ENCODE measurements at regions not wholly inside any gene's neighbourhood (a gene's known extent, or its start where the extent isn't known, plus 50 kb on each side); places are given as distances from the start of the nearest gene placed in this dataset.
A peak's percentile ranks its signal among the peaks of the same experiment; 100 is the strongest.
"Not testable (repeated sequence)": the region's sequence is repeated elsewhere in the genome, so short reads cannot be mapped to it uniquely, and the experiment has no call there.

GRCh38 chr4:158313566-158313965 is 103.3 kb downstream of the TMEM144 start:
- no peak for DNase-seq

- no peak for DNase-seq
Measured at GRCh38 chr4:158314756-158315487, 104.6 kb downstream of the TMEM144 start.

- DNase-seq: no peak
Measured at GRCh38 chr4:158315706-158316105, 105.4 kb downstream of the TMEM144 start.

GRCh38 chr4:158316264-158316663 is 106.0 kb downstream of the TMEM144 start:
- DNase-seq: no peak

GRCh38 chr4:158319880-158320279 is 109.6 kb downstream of the TMEM144 start:
- DNase-seq: no peak

- no peak for DNase-seq
Measured at GRCh38 chr4:158322109-158322508, 111.8 kb downstream of the TMEM144 start.

GRCh38 chr4:158327525-158327924 is 117.2 kb downstream of the TMEM144 start:
- peak; percentile 80 for DNase-seq

GRCh38 chr4:158331863-158332262 is 121.6 kb downstream of the TMEM144 start:
- DNase-seq: no peak

- DNase-seq: no peak
Measured at GRCh38 chr4:158333820-158334219, 123.5 kb downstream of the TMEM144 start.

GRCh38 chr4:158341896-158342295 is 131.6 kb downstream of the TMEM144 start:
- no peak for DNase-seq

- no peak for DNase-seq
Measured at GRCh38 chr4:158346576-158346975, 136.3 kb downstream of the TMEM144 start.

- DNase-seq: no peak
Measured at GRCh38 chr4:158347556-158347955, 137.3 kb downstream of the TMEM144 start.

- DNase-seq: no peak
Measured at GRCh38 chr4:158350161-158350560, 139.9 kb downstream of the TMEM144 start.

- DNase-seq: no peak
Measured at GRCh38 chr4:158353541-158354304, 143.4 kb downstream of the TMEM144 start.

GRCh38 chr4:158356301-158356700 is 146.0 kb downstream of the TMEM144 start:
- no peak for DNase-seq

- not testable (repeated sequence) for DNase-seq
Measured at GRCh38 chr4:158367932-158368441, 153.7 kb upstream of the RXFP1 start.

GRCh38 chr4:158371158-158371557 is 150.5 kb upstream of the RXFP1 start:
- no peak for DNase-seq

- no peak for DNase-seq
Measured at GRCh38 chr4:158374318-158374717, 147.4 kb upstream of the RXFP1 start.

- DNase-seq: no peak
Measured at GRCh38 chr4:158376106-158376840, 145.4 kb upstream of the RXFP1 start.

- DNase-seq: no peak
Measured at GRCh38 chr4:158384414-158384813, 137.3 kb upstream of the RXFP1 start.

- no peak for DNase-seq
Measured at GRCh38 chr4:158395343-158395742, 126.3 kb upstream of the RXFP1 start.

- DNase-seq: no peak
Measured at GRCh38 chr4:158395889-158396288, 125.8 kb upstream of the RXFP1 start.

- DNase-seq: no peak
Measured at GRCh38 chr4:158397781-158398180, 123.9 kb upstream of the RXFP1 start.
